ENCODE measurements at regions not wholly inside any gene's neighbourhood (a gene's known extent, or its start where the extent isn't known, plus 50 kb on each side); places are given as distances from the start of the nearest gene placed in this dataset.

- TF ChIP-seq CTCF (IDR thresholded peaks at IDR 0.05; ENCODE audit: poor library complexity, severe bottlenecking) (no peak), TAF1 (IDR thresholded peaks at IDR 0.05; ENCODE audit: low read depth) (no peak)
Observed at GRCh38 chr21:40936178-40936577, 89.2 kb upstream of the DSCAM start.
